NCI-H82 treated with DMSO at 0.1 percent for 48 hours (cell line): ENCODE measurements at regions not wholly inside any gene's neighbourhood (a gene's known extent, or its start where the extent isn't known, plus 50 kb on each side); places are given as distances from the start of the nearest gene placed in this dataset.

Source experiments
- DNase-seq: peaks from one replicate; lab custom pipeline; 2025; ENCODE audit not compliant: unreplicated experiment; lab: John Stamatoyannopoulos, UW

DNA sequence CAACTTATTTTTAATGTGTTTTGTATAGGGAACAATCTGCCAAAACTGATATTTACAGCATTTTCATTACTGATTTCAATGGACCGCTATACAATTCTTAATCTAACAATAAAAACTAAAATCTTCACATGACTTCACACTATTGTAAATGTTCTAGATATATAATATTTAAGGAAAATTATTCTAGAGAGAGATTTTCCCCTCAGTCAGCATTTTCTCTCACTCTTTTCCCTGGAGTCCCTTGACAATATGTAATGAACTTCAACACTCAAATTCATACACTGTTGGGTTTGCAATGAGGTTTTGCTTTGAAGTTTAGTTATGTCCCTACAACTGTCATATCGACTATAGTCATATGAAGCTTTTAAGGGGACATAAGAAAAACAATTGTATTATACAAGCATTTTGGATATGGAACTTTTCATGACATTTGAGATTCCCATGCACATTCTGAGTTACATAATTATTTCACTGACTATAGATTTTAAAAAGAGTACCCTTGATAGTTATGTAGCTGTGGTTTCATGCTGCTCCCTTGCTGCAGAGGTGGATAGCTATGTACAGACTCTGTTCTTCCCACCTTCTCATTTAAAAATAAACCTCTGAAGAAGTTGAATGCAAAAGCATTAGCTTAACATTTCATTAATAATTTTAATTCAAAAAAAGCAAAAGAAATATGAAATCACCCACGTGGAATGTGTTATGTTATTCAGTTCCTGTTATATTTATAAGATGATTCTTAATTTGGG is 338.5 kb downstream of the AKAIN1 start:
- no peak for DNase-seq

DNA sequence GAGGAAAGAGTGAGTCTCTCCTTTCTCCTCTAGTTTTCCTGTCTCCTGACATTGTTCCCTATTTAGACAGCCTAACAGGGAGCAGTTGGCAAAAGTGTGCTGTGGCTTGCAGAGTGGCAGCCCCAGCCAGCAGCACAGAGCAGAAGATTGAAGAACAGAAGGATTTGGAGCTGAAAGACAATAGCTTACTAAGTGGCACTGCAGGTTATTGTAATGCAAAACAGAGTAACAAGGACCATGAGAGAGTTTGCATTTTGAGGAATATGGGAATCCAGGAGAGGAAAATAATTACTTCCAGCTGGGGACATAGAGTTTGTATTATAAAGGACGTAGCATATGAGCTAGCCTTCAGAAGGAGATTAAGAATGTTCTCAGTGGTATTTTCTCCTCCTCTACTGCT is 342.4 kb downstream of the AKAIN1 start:
- no peak for DNase-seq

DNA sequence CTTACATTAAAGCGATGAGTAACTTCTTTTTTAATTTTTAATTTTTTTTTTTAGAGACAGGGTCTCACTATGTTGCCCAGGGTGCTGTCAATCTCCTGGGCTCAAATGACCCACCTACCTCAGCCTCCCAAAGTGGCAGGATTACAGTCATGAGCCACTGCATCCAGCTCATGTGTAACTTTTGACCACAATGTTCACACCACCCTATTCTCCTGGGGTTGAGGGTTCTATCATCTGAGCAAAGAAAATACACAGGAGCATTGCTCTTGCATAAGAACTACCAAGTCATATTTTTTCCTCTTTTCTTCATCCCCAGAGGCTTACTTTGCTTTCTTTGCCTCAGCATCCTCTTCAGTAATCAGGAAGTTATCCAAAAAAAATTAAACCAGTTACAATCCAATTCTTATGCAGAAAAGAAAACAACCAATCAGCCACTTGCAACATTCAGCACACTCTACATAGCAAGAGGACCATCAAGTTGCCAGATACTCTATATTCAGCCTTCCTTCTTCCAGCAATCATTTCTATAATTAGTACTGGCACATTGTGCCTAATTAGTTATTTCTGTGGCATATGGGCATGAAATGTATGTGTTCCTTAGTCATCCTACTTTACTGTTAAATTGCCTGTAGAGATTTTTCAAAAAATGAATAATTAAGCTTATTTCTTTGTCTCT is 345.6 kb downstream of the AKAIN1 start:
- DNase-seq, result no peak

DNA sequence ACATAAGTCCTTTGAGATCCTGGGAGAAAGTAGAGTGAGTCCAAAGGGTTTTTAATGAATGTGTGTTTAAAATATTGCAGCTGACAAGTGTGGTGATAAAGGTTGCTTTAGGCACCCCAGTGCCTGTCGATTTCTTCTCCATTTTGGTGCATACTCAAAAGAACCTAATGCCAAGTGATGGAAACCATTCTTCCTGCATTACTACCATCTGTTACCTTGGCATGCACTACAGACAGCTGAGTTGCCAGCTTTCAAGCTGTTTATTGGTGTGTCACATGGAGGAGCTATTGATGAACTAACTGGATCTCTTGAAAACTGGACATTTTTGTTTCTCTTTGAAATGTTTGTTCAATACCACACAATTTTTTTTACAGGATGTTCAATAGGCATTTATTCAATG is 350.0 kb downstream of the AKAIN1 start:
- no peak for DNase-seq

DNA sequence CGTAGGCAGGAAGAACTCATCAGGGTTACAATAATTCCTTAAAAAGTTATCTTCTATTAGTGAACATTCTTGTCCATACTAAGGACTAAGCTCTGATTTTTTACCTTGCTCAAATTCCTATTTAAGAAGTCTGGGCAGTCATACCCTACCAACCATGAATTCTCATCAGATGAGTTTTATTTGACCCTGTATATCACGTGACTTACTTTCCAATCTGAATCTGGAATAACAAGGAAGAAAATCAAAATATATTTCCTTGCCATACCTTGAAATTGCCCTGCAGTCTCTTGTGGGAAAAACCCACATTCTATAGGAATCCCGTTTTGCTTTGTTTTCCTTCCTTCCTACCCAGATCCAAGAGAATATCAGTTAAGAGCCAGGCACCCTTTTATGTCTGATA is 352.7 kb downstream of the AKAIN1 start:
- DNase-seq, result no peak

DNA sequence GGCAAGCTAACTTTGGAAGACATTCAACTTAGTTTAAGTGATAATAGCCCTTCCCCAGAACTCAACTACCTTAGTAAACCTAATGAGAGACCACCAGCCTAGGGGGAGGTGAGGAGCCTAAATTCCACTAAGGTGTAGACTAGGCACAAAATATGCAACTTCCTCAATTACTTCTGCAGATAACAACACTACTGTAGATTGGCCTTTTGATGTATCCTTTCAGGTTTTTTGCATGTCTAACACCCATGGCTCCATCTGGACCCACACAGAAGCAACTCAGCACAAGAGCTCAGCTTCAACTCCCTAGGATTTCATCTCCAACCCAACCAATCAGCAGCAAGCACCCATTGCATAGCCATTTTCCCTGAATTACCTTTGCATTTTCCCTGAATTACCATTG is 353.3 kb downstream of the AKAIN1 start:
- DNase-seq, result no peak

DNA sequence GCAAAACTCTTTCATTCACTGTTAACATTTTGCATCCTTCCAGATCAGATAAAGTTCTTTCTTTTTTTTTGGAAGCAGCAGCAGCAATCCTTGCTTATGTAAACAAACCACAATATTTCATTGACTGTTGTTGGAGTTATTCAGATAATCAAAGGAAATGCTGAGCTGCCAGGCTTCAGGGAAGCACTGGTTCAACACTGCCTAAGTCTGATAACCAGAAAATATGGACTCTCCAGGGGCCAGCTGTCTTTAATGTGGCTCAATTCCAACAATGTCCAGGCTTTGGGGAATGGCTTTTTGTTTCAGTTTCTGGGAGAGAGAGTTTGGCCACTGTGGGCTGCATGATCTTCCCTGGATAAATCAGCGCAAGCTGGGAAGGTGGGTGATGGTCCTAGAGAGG is 354.3 kb downstream of the AKAIN1 start:
- DNase-seq, result no peak

DNA sequence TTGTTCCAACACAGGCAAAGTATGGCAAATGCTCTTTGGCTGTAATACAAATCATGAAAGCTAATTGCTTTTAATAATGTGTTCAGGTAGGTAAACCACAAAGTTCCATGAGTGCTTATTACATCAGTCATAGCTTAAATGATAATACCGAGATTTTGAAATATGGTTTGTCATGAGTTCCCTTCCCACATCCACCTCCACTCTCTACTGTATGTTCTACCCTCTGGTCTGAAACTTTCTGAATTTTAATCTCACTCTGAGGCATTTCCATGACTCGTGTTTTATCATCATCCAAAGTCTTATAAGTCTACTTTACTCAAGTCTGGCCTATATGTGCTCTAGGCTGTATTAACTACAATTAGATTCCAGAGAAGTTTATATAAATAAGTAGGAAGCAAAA is 354.8 kb downstream of the AKAIN1 start:
- DNase-seq, result no peak

DNA sequence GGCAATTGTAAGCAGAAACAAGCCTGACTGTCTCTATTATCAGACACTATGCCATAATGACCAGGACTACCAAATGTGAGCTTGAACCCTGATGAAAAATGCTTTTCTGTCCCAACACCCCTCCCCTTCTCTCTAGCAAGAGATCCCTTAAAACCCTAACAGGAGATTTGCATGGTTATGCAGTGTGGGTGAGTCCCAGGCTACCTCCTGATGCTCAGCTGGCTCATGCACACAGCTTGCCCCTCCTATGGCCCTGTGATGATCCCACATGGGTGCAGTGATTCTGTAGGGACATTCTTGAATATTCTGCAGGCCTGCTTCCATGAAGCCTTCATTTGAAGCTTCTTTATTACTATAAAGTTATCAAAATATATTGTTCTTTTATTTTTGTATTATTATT is 357.4 kb downstream of the AKAIN1 start:
- DNase-seq, result no peak

DNA sequence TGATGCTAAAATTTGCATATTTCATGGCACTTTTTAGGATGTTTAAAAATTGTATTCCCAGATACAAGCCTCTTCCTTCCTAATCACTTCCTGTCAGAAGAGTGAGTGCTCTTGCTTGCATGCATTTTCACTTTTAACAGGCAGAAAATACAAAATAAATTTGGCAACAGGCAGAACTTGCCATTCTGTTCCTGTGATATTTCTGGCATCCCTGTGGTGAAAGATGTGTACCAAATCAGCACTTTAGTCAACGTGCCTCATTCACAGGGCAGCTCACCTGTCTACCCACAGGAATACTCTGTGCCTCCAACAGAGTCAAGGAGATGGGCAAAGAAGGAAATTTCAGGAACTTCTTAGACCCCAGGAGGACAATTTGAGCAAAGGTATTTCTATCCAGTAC is 360.9 kb downstream of the AKAIN1 start:
- DNase-seq, result no peak

DNA sequence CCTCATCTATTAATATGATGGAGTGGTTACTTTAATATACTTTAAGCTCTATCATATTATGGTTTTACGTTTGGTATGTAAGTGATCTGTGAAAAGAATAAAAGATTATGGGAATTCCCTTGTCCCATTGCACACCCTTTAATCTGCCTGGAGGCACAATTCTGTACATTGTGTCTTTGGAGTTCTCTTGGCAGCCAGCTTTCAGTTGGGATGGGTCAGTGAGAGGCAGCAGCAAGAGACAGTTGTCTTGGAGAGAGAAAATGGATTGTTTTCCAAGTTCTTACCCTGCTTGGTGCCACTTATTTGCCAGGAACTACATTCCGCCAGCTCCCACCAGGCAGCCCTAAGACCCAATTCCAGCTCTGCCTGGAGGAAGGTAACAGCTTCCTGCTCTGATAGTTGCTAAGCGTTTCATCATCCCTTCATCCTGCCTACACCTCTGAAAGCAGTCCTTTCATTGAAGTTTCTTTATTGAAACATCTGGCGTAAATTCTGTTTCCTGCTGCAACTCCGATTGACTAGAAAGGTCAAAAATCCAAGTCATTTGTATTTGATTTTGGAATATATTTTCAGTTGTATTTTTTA is 365.2 kb downstream of the AKAIN1 start:
- no peak for DNase-seq

DNA sequence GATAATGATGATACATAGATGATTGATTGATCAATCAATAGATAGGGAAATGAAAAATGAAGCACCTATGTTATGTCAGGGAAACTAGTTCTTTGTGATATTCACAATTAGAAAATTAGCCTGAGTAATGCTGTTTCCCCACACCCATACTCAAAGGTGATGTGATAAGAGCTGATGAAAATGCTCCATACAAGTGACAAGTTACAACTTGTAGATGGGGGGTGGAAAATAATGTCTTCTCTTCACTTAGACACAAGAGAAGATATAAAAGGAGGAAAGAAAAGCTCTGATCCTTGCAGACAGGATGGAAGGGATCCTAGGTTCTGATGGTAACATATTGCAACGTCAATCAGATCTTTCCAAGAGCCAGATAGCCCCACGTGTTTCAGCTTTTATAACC is 365.9 kb downstream of the AKAIN1 start:
- DNase-seq, result no peak

DNA sequence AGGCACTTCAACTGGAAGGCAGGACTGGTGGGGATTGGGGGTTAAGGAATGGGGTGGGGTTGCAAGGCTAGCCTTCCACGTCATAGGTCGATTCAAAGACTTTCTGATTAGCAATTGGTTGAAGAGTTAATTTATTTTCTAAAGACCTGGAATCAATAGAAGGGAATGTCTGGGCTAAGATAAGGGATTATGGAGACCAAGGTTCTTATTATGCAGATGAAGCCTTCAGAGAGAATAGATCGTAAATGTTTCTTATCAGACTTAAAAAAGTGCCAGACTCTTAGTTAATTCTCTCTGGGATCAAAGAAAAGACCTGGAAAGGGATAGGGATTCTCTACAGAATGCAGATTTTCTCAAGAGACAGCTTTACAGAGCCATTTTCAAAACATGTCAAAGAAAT is 368.0 kb upstream of the DLGAP1 start:
- no peak for DNase-seq

DNA sequence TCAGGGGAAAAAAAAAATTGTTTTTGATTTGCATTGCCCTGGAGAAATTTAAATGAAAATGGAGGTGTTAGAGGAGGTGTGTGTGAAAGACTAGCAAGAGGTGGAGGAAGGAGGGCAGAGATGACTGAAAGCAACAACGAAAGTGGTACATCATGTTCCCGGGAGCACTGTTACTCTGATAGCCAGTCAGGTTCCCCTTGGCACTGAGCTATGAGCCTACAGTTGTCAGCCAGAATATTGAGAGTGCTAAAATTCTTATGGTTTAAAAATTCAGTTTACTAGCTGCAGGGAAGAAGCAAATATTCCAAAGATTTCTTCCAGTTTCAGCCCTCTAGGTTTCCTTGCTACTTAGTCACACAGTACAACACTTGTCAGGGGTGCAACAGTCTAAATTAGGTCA is 366.7 kb upstream of the DLGAP1 start:
- DNase-seq, result no peak

DNA sequence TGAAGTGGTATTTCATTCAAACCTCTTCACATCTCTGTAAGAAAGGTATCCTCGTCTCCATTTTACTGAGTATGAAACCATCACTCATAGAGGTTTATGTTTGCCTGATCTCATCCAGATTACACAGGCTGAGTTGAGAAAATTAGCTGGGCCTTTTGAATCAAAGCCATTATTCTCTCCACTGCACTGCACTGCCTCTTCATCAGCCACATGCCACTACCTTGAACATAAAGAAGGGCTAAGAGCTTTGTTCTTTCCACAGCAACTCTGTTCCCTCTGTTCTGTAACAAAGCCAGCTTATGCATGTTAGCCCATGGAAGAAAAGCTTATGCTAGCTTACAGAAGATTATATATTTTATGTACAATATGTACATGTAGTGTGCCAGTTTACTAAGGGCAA is 362.6 kb upstream of the DLGAP1 start:
- DNase-seq, result no peak

DNA sequence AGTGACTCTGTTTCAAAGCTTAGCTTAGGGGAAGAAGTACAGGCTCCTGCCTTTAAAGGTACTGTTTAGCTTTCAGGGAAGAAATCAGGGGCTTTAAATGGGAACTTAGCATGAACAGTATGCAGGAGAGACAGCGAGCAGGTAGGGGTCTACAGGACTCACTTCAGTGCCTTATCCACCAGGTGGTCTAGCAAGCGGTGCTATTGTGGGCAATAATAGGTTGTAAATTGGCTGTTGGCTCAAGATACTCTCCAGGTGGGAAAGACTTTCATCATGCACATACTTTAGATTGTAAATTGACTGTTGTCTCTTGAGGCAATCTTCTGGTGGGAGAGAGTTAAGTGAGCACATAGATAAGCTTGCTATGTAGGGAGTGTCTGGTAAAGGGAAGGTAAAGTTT is 358.6 kb upstream of the DLGAP1 start:
- no peak for DNase-seq

DNA sequence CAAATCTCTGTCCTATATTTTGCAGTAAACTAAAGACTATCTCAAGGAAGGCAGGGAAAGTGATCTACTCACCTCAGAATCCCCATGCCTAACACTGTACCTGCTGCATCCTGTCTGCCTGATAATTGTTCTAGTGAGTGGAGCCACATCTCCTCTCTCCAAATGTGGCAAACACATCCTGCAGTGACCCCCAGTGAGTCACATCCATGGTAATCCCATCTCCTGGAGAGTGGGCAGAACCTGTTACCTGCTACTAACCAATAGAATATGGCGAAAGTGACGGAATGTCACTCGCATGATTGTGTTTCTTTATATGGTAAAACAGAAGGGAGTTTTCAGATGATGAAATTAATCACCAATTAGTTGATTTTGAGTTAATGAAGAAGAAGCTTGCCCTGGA is 353.8 kb upstream of the DLGAP1 start:
- no peak for DNase-seq

DNA sequence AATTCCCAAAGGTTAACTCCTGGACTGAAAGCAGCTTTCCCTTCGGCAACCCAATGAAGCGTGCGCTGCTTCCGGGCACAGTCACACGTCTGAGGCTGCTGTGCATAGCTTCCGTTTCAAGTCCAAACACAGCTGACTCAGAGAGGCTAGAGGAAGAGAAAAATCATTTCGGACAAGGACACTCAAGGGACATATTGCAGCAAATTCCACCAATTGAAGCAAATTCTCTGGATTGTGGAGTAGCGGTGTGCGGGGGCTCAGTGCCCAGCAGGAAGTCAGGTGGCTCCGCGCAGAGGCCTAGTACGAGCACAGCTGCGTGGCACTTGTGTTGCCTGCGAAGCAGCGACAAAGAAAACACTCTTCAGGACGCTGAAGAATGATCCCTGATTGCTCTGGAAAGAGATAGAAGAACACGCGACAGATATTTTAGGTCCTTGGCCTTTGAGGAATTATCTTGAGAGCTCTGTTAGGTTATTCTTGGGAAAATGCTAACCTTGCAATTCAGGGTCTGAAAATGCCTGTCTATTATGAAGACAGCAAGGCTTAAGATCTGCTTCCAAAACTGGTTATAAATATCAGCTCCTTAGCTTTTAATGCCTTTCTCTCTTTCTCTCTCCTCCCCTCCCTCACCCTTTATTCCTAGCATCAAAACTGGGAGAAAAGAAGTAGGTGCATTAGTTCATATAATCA is 352.6 kb upstream of the DLGAP1 start:
- no peak for DNase-seq

DNA sequence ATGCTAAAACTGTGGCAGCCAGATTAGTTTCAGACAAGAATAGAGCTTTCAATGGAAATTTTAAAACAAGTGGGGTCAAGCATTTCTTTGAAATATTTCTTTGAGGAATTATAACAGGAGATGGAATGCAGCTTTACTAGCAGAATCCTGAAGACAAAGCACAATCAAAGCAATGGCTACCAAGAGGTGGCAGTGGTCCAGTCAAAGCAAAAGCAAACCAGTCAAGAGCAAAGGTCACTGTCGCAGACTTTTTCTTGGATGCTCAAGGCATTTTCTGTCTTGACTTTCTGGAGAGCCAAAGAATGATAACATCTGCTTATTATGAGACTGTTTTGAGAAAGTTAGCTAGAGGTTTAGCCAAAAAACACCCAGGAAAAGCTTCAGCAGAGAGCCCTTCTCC is 351.2 kb upstream of the DLGAP1 start:
- DNase-seq, result no peak

DNA sequence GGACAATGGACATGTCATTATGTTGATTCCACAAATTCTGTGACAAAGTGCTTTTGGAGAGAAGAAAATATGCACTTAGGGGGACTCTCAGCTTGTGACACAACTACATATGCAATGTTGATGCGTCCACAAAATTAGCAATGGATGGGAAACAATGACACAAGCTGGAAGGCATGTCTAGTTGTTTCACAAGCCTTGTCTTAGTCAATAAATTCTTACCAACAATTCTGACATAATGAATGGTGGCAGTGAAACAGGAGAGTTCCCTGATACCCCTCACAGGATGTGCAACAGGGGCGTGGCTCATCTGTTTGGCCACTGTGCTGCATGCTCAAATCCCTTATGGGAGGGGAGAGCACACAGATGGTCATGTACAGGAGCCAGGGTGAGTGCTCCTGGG is 347.2 kb upstream of the DLGAP1 start:
- DNase-seq, result no peak

DNA sequence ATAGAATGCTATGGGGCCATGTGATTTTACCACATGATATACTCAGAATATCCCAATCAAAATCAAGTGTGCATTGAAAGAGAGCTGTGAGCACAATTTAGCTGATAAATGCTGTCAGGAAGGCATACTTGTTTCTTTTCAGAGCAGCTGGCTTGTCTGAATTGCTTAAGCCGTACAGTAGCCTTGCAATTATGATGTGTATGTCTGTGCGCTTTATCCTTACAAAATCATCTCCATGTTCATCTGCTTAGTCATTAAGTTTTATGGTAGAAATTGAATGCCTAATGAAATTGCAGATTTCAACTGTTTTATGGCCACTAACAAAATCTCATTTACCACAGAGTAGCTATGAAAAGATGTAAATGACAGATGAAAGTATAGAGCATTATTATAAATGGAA is 346.0 kb upstream of the DLGAP1 start:
- DNase-seq, result no peak
